ENCODE measurements at regions not wholly inside any gene's neighbourhood (a gene's known extent, or its start where the extent isn't known, plus 50 kb on each side); places are given as distances from the start of the nearest gene placed in this dataset.

DNA sequence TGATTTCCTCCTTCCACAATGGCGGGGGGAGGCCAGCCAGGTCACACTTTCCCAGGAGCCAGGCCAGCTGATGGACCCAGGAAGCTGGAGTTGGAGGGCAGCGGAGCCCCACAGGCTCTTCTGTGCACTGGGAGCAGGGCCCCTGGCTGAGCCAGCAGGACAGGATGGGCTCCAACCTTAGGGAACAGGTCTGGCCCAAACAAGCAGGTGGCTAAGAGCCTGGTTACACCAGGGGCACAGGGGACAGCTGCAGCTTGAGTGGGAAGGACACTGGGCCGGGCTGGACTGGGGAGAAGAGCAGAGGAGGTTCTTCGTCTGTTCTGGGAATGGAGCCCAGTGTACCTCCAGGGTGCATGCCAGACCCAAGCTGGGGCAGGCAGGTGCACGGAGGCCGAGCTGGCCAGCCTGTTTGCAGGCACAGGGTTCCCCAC is 102.3 kb downstream of the DLL1 start:
- TF ChIP-seq NRF1 (IDR thresholded peaks at IDR 0.05; ENCODE audit: low read depth, low read length) (no peak), EZH2 (IDR thresholded peaks at IDR 0.05; ENCODE audit: low read depth, low read length, severe bottlenecking) (no peak), JUN (IDR thresholded peaks at IDR 0.05; ENCODE audit: low read depth, low read length) (no peak), TEAD4 (IDR thresholded peaks at IDR 0.05; ENCODE audit: low read depth, low read length) (no peak), POU5F1 (IDR thresholded peaks at IDR 0.05; ENCODE audit: low read depth, low read length) (no peak), KDM1A (IDR thresholded peaks at IDR 0.05; ENCODE audit: borderline replicate concordance, low read length) (no peak), ZNF274 (IDR thresholded peaks at IDR 0.05; ENCODE audit: borderline replicate concordance, extremely low read depth, low read length) (no peak), GABPA (IDR thresholded peaks at IDR 0.05; ENCODE audit: borderline replicate concordance, insufficient read depth, low read length) (no peak), POLR2A (IDR thresholded peaks at IDR 0.05; ENCODE audit: control extremely low read depth in 1 of 2, low read depth in 2 of 2, low read length in 2 of 2) (no peak), TAF1 (IDR thresholded peaks at IDR 0.05; ENCODE audit: low read depth, low read length) (no peak), EP300 (IDR thresholded peaks at IDR 0.05; ENCODE audit: borderline replicate concordance in 1 of 2, low read depth in 2 of 2, low read length in 2 of 2) (no peak), EGR1 (IDR thresholded peaks at IDR 0.05; ENCODE audit: borderline replicate concordance, low read depth, low read length) (no peak), RAD21 (IDR thresholded peaks at IDR 0.05 in 1 of 2, conservative IDR thresholded peaks at IDR 0.05 in 1 of 2; ENCODE audit: low read depth in 2 of 2, low read length in 2 of 2) (no peak)
- TF ChIP-seq, protein P1, sequence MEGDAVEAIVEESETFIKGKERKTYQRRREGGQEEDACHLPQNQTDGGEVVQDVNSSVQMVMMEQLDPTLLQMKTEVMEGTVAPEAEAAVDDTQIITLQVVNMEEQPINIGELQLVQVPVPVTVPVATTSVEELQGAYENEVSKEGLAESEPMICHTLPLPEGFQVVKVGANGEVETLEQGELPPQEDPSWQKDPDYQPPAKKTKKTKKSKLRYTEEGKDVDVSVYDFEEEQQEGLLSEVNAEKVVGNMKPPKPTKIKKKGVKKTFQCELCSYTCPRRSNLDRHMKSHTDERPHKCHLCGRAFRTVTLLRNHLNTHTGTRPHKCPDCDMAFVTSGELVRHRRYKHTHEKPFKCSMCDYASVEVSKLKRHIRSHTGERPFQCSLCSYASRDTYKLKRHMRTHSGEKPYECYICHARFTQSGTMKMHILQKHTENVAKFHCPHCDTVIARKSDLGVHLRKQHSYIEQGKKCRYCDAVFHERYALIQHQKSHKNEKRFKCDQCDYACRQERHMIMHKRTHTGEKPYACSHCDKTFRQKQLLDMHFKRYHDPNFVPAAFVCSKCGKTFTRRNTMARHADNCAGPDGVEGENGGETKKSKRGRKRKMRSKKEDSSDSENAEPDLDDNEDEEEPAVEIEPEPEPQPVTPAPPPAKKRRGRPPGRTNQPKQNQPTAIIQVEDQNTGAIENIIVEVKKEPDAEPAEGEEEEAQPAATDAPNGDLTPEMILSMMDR (IDR thresholded peaks at IDR 0.05; ENCODE audit: control extremely low read depth in 1 of 3, insufficient read depth in 1 of 3, low read depth in 1 of 3, low read length in 3 of 3) = no peak

All from H1 (cell line).